GM18909 (cell line): ENCODE measurements at regions not wholly inside any gene's neighbourhood (a gene's known extent, or its start where the extent isn't known, plus 50 kb on each side); places are given as distances from the start of the nearest gene placed in this dataset.
"Not testable (repeated sequence)": the region's sequence is repeated elsewhere in the genome, so short reads cannot be mapped to it uniquely, and the experiment has no call there.

Experiments used
- ATAC-seq: cut with Tn5 transposase; IDR thresholded peaks from one replicate; pipeline ENCODE4 v1.9.1; 2021; ENCODE audit warnings: mild to moderate bottlenecking; ENCODE audit not compliant: unreplicated experiment, poor library complexity

DNA sequence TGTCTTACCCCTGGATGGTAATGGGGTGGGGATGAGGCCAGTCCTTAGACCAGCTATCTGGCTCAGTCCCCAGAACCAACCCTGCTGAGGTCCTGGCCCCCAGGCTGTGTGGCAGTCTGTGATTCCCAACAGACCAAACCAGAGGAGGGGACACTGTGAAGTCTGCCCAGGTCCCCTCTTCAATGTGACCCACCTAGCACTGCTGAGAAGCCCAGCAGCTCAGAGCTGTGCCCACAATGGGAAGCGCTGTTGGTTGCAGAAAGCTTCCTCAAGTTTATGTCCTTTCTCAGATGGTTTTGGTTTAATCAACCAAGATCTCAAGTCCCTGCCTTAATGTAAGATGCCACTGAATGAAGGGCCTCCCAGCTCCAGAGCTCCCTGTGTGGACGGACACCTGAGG, 114.7 kb upstream of the IGLL5 start:
- ATAC-seq, result no peak

DNA sequence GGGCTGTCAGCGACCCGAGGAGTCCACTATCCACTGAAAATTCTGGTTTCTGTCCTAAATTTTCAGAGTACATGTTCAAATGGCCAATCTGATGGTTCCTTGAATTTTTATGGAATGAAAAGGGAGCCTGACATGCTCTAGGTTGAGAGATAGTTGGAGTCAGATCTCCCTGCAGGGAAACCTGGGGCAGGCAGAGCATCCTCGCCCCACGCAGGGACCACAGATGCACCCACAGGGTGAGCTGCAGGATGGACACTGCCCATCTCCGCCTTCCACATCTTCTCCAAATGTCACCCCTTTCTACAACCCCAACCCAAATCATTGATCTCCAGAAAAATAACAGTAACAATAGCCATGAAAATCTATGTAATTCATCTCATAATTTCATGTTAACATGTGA, 114.2 kb upstream of the IGLL5 start:
- ATAC-seq, result no peak

DNA sequence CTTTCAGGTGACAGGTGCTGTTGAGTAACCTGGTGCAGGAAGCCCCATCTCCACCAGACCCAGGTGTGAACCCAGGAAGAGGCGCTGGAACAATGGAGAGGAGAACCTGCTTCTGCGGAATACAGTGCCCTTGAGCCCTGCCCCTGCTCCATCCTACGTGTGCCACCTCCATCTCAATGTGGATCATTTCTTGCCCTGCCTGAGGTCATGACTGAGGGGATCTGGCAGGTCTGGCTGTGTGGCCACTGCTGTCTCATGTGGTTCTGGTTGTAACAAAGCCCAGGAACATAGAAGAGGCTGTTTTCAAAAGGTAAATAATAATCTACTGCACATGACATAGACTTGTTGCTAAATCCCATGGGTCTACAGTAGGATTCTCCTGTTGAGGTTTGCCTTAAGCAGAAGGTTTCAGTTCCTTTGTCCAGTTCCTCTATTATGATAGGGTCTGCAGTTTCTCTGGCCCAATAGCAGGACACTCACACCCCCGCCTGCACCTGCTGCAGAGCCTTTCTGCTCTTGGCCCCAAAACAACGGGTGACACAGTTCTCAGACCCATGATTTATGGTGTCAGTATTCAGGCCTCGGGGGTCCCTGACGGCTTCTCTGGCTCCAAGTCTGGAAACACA, 113.5 kb upstream of the IGLL5 start:
- no peak for ATAC-seq

DNA sequence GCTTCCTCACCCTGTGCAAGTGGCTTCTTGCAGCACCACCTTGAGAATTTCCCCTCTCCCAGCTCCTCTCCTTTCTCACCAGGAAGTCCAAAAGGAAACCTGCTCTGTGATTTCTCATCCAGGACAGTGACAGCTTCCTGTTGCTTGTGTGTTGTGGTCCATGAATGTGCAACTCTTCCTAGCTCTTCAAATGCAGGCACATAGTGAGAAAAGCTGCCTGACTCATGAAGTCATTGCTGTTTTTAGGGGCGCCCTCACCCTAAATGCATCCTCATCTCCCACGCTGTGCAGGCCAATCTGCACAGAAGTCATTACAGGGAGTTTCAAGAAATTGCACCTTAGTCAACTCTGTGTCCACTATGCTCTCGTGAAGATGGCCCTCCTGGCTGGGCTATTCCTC, 112.9 kb upstream of the IGLL5 start:
- ATAC-seq, result not testable (repeated sequence)

DNA sequence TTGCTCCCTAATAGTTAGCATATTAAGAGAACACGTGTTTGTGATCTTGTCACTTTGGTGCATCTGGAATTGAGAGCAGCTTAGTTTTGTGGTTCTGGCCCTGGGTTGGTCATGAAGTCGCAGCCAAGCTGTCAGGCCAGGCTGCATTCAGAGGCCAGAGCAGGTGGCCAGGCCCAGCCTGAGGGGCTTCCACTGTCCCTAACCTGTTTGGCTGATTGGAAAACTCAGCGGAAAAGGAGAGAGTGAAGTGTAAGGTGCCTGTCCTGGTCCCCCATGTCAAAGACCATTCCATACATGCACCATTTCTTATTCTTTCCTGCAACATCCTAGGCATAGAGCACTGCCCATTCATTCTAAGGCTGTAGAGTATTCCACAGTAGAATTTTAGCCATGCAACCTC, 111.5 kb upstream of the IGLL5 start:
- ATAC-seq, result no peak

DNA sequence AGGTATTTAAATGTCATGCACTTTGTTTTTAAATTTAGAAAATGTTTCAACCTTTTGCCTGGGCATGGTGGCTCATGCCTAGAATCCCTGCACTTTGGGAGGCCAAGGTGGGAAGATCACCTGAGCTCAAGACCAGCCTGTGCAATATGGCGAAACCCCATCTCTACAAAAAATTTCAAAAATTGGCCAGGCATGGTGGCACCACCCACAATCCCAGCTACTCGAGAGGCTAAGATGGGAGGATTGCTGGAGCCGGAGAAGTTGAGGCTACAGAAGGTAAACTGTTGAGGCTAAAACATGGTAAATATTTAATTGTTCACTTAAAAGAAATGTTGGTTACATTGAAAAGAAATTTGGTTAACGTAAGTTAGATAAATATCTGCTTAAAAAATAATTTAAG, 108.4 kb upstream of the IGLL5 start:
- no peak for ATAC-seq

DNA sequence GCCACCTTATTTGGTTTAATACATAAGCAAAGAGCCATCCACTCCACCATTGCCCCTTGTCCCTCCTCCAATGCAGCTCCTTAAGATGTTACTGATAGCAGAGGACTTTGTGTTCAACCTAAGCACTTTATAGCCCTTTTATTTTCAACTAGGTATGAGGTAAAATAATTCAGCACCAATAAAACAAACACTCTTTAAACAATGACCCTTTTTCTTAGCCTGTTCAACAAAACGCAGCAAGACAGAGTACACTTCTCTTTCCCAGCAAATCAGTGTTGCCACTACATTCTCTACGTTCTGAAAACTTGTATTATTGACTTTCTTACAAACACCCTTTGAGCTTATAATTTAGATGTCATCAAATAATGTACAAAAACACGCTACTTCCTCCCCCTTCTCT, 104.0 kb upstream of the IGLL5 start:
- no peak for ATAC-seq

DNA sequence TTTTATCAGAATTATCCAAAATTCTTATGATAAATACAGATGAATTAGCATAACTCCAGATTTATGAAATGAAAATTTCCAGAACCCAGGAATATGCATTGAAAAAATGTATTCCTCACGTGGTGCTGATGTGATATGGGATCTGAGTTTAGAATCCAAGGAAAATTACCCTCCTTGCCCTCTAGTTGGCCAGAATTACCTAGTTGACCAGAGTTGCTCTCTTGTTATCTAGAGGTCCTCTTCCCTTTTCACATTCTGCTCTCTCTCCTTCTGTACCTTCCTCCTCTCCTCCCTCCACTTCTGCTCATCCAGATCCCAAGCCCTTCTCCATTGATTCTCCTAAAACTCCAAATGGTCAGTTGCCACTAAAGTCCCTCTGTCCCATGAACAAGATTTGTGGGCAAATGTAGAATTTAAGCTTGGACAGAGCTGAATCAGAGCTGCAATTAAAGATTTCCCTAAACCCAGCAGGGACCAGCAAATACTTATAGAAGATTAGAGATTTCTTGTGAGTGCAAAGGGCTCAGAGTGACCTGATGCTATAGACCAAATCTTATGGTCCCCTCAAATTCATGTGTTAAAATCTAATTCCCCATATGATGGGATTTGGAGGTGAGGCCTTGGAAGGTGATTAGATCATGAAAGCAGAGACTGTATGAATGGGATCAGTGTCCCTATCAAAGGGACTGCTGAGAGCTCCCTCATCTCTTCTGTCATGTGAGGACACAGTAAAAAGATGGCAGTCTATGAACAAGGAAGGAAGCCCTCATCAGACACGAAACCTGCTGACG, 103.2 kb upstream of the IGLL5 start:
- ATAC-seq, result no peak

DNA sequence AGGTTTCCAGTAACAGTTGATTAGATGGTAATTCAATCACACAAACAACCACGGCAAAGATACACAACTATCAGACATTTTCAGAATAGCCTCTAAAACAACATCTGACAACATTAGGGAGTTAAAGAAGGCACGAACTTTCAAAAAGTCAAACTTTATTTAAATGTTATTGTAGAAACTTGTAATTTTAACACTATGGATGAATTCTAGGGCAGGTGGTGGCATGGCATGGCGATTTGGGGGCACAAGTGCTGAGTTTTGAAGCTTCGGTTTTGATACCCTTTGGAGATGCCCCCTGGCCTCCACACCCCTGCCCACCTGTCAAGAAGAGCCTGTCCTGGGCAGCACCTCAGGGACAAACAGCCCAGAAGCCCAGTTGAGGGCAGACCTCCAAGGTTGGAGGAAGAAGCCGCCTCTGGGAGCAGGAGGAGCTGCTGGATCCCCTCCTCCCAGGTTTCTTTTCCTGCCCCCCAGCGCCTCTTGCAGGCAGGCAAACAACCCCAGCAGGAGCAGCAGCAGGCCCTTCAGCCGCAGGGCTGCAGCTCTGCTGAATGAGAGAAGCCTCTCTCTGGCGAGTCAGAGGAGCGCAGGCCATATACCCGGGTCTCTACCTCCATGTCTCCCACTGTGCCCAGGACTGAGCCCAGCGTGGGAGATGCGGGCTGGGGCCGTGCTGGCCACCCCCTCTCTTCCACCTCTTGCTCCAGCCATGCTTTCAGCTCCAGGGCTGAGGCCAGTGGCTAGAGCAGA, 102.1 kb upstream of the IGLL5 start:
- no peak for ATAC-seq

DNA sequence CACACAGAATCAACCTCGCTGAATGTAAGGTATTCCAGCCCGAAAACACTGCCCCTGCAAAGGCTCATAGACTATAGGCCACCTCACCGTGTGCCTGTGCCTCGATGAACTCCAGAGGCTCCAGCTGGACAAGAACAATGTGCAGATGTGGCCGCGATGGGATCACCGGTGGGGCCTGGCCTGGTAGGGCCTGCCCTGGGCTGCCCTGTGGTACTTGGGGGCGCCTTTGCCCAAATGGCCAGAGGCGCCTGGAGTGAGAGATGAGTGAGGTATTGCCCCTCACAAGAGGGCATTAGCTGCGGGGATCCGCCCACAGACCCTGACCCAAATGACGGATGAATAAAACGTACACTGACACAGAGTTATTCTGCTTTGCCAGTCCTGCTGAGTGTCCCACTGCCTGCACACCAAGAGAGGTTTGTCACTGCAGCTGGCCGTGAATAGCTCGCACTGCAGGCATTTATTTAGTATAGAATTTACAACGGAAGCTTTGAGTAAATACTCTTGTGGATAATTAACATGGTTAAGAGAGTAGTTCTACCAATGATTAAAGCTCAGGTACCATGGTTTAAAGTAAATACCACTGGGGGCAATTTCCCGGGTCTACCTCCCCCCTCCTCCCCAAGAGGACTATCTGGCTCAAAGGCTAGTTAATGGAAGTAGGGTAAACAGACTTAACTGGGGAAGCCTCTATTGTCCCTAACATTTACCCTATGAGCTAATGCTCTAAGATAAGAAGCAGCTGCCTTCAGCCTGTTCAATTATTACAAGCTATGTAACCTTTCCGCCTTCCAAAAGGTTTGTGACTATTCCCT, 101.1 kb upstream of the IGLL5 start:
- no peak for ATAC-seq

DNA sequence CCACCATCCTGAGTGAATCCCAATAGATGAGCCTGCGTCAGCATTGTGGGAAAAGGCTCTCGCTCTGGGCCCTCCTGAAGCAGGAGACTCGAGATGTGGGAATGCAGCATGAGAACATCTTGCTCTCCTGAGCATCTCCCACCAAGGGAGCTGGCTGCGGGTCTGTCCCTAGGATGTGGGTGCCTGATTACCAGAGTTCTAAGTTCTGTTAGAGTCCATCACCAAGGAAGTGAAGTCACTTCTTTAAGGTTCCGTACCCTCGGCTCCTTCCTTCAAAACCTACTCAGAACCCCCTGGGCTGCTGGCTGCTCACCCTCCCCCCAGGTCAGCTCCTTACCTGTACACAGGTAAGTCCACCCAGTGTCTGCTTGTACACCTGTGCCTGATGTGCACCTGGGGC, 100.5 kb upstream of the IGLL5 start:
- ATAC-seq, result no peak

DNA sequence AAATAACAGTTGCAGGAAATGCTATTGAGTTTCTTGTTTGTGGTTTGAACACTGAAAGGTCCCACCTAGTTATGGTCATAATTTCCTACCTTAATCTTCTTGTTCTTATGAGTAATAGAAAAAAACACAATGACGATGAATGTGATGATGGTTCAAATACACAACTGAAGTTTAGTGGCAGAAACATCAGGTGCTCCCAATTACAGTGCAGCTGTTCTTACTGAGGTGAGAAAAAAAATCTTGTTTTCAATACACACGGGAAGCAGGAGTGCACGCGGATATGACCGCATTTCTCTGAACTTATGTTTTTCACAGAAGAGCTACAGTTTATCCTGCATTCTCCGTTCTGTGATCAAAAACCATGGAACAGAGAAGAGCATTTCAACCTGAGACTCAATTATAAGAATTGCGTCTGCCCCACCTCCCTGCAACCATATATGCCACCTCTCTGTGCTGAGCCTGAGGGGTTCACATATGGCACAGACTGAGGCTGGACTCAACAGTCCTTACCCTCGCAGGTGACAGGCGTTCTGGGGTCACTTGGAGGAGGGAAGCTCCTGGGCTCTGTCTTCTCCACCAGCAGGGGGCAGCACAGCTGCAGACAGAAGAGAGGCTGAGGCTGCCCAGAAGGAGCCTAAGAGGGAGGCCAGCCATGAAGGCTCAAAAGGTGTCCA, 99.7 kb upstream of the IGLL5 start:
- no peak for ATAC-seq

DNA sequence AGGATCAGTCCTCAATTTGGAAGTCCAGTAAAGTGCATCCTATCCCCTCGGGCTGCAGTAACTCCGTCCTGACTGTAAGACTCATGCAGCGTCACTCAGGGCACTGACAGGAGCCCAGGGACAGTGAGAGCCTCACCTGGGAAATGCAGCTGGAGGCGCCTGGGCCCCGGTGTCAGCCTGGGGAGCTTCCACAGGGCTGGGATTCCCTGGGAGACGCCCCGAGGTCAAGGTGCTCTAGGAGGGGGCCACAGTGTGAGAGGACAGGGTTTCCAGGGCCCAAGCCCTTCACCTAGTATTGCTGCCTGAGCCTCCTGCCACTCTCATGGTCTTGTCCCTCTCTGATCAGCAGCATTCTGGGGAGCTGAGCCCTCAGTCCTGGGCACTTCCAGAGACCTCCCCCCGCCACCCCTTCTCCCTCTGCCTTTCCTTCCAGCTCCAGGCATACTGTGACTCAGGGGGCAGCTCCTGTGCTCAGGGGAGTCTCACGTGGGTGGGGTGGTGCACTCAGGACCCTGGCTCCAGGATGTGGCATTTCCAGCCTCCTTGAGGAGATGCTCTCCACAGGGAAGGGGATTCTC, 99.1 kb upstream of the IGLL5 start:
- no peak for ATAC-seq

DNA sequence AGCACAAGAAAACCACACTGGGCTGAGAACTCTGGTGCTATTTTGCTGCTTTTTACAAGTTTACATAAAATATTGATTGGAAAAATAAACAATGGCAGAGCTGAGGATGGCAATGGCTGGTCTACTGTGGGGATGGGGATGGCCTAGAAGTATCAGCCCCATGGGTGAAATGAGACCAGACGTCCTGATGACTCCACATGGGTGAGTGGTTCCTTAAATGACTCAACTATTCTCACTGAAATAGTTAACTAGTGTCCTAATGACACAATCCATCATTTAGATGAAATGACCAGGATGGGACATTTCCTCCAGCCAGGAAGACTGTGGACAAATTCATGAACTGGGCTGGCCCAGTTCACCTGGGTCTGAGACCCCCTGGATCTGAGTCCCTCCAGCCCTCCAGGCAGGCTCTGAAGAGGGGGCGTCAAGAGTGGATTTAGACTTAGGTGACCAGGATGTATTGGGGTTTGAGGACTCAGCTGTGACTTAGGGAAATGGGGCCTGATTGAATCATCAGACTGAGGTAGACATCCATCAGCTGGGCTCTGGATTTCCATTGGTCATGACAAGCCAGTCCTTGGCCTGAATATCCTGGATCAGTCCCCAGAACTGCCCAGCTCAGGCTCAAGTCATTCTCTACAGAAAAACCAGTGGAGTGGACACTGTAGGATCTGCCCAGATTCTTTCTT, 98.2 kb upstream of the IGLL5 start:
- ATAC-seq, result no peak

DNA sequence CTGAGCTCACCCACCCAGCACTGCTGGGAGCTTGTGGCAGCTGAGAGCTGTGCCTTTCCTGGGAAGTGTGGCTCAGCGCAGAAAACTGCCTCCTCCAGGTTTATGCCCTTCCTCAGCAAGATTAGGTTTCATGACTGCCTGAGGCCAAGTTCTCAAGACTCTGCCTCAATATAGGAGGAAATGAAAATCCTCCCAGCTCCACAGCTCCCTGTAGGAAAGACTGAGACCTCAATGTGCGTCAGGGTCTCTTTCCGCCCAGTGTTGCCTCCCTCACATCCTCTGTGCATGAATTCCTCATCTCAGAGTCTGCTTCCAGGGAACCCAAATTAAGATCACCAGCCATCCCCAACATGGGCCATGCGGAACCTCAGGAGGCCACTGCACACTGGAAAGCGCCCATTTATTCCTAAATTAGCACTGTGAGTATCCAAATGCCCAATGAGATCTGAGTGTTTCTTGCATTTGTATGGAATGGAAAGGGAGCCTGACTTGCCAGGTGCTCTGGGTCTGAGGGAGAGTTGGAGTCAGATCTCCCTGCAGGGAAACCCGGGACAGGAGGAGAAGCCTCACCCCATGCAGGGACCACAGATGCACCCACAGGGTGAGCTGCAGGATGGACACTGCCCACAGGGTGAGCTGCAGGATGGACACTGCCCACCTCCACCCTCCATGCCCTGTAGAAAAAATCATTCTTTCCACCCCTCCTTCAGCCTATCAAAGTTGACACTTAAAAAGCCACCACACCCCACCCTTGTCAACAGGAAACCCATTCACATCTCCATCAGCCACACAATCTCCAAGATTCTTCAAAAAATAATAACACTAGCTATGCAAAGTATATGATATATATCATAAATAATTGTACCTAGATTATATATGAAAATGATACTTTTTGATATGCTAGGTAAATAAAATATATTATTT, 97.4 kb upstream of the IGLL5 start:
- no peak for ATAC-seq

DNA sequence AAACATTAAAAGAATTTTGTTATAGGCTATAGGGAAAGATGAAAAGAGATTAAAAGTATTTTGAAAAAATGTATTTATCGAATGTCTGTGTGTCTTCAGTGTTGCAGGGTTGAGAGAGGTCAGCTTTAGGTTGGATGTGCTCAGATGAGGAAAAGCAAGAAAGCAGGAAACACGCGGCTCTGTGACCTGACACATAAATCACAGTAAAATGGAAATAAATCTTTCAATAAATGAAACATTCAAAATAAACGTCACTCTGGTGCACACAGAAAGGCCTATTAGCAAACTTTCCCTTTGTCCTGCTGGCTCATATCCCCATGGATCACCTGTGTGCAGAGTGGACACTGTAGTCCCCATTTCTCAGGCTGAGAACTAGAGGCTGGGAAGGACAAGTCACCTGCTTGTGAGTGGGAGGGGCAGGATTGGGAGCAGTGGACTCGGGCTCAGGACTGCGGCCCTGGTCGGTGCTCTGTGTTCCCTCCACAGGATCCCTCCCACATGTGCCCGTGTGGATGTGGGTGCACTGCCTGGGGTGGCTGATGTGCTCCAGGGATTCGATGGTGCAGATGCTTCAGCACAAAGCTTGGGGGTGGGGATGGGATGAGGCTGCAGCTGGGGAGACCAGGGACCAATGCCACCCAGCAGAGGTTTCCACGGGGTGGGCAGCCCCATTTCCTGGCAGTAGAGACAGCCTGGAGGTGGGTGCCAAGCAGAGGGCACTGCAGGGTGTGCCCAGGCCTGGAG, 96.0 kb upstream of the IGLL5 start:
- no peak for ATAC-seq

DNA sequence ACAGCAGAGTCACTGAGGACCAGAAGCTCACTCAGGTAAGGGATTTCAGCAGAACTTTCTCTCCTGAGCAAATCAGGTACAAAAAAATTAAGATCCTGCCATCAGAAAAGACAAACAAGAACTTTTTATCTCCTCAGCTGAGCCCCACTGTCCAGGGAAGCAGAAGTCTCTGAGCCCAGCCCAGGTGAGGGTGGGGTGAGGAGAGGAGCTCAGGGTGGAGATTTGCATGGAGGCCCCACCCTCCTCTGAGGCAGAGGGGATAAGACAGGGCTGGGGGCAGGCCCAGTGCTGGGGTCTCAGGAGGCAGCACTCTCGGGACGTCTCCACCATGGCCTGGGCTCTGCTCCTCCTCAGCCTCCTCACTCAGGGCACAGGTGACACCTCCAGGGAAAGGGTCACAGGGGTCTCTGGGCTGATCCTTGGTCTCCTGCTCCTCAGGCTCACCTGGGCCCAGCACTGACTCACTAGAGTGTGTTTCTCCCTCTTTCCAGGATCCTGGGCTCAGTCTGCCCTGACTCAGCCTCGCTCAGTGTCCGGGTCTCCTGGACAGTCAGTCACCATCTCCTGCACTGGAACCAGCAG, 95.3 kb upstream of the IGLL5 start:
- not testable (repeated sequence) for ATAC-seq
